Iris pigment epithelial cell (primary cell): ENCODE measurements at regions not wholly inside any gene's neighbourhood (a gene's known extent, or its start where the extent isn't known, plus 50 kb on each side); places are given as distances from the start of the nearest gene placed in this dataset.
"Not testable (repeated sequence)": the region's sequence is repeated elsewhere in the genome, so short reads cannot be mapped to it uniquely, and the experiment has no call there.

Experiments used
- DNase-seq: peaks from one replicate; pipeline ENCODE4 v3.0.0-alpha.2; 2011; ENCODE audit warnings: low read depth

- DNase-seq = no peak
Measured at GRCh38 chr17:33944826-33945225, 310.3 kb upstream of the CCL2 start.

DNA sequence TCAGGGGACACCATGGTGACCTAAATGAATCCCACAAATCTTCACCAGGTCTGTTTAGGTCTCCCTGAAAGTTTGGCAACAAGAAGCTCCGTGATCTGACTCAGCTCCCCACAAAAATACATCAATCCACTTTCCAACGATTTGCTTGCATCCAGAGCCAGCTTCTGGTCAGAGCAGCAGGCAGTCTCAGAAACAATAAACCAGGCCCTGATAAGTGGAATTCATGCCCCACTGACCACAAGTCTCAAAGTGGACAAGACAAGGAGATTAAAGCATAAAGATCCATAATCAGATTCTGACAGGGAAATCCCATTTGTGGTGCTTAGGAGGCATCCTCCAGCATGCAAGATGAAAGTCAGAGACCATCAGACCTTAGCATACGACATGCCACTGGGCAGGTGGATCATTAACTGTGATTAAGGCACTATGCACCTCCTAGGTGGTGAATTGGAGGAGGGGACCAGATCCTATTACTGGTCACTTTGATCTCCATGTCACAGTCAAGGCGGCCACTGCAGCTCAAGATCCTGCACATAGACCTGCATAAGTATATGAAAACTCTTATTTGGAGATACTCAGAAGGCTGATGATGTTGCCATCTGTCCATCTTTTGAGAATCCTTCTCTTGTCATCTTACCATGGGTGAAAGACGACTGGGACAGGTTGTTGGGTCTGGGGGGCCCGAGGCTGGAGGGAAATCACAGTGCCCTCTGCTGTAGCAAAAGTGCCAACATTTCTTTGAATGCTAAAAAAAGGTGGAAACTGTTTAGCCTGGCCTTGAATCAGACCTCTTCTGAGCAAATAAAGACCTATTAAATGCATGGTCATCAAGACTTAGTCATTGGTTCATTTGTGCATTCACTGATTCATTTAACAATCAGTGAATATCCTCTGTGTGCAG is 309.2 kb upstream of the CCL2 start:
- no peak for DNase-seq

- no peak for DNase-seq
Measured at GRCh38 chr17:33947762-33948161, 307.3 kb upstream of the CCL2 start.

GRCh38 chr17:33948309-33948708 is 306.8 kb upstream of the CCL2 start:
- DNase-seq = no peak

- no peak for DNase-seq
Measured at GRCh38 chr17:33949100-33949499, 306.0 kb upstream of the CCL2 start.

DNA sequence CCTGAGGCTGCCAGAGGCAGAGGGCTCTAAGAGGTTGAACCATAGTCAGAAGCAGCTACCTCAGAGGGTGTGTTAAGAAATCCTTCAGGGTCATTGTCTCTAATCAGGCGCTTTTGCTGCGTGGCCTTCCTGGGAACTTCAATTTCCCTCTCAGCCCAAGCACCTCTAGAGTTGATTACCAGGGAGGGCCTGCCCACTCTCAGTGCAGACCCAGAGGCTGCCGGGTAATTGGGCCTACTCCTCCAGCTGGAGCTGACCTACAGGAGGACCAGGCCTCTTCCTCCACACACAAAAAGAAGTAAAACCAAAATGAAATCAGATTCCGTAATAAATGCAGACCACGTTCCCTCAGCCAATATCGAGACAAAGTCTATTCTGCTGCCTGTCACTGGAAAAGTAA is 305.0 kb upstream of the CCL2 start:
- no peak for DNase-seq

DNA sequence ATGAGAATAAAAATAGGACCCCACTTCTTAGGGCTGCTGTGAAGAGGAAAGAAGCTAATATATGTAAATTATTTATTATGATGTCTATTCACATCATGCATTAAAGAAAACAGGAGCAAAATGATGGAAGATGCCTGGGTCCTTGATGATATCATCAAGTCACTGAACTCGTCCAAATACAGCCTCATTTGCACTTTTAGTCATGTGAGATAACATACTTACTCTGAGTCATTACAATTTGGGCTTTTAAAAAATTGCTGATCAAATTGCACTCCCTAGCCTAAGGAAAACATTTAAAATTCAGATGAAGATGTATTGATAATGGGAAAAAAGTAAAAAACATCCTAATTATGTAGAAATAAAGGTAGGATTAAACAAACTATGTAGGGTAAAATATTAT is 302.7 kb upstream of the CCL2 start:
- DNase-seq = no peak

DNA sequence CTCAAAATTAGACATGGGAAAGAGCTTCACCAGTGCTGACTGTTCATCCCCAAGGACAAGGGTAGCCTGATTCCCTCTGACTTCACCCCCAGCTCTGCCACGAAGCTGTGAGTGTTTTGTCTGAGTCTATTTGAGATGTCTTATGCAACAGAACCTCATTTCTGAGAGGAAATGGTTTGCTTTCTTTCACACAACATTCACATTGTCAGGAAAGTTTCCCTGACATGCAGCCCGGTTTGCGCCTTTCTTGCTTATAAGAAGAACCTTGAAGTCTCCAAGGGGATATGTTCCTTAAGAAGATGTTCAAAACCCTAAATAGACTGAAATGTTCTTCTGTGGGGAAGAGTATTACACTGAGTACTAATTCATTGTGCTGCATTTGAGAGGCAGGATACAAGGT is 300.5 kb upstream of the CCL2 start:
- DNase-seq = no peak

DNA sequence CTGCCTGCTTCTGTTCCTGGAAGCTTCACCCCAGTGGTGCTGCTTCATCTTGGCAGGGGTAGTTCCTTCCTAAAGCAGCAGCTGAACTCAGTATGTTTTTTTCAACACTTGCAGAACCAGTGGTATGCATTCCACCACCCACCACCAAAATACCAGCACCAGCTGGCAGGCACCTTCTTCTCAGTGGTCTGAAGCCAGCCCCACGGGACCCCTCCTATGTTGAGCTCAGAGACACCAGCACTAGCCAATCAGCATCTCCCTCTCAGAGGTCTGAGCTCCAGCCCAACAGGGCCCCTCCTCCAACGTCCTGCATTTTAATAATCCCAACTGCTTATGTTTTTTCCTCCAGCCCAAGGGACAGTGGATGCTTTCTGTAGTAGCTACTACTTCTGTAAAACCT is 299.6 kb upstream of the CCL2 start:
- no peak for DNase-seq

DNA sequence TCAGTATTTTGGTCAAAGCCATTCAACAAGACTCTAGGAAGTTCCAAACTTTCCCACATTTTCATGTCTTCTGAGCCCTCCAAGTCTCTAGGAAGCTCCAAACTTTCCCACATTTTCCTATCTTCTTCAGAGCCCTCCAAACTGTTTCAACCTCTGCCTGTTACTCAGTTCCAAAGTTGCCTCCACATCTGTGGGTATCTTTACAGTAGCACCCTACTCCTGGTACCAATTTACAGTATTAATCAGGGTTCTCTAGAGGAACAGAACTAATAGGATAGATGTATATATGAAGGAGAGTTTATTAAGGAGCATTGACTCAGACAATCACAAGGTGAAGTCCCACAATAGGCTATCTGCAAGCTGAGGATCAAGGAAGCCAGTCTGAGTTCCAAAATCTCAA is 296.0 kb upstream of the CCL2 start:
- not testable (repeated sequence) for DNase-seq

DNA sequence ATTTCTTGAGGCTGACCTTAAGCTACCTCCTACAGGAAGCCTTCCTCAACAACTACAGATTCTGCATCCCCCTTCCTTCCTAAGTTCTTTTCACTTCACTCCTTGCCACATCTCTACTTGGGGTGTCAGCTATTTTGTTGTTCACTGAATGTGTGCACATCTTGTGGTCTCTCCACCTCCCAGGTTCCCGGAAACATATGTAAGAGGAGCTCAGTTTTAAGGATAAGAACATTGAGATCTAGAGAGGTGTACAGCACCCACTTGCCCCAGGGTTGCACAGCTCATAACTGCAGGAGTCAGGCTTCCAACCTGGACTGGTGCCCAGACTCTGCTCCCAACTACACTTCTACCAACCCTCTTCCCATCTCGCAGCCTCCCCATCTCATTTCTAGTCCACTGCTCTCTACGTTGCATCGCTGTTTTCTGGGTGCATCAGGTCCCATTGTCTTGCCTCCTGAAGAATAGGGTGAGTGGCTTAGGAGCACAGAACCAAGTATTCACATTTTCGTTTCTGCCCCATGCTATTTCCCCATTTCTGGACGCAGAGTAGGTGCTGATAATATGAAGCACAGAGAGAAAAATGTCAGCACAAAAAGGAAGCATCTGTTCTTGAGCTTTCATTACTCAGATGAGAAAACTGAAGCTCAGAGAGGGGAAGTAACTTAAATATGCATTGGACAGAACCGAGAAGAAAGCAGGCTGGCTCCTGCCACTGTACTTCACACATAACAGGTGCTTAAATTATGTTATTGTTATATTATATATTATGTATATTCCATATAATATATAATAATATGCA is 292.0 kb upstream of the CCL2 start:
- no peak for DNase-seq

GRCh38 chr17:33964344-33964979 is 290.6 kb upstream of the CCL2 start:
- DNase-seq = no peak

DNA sequence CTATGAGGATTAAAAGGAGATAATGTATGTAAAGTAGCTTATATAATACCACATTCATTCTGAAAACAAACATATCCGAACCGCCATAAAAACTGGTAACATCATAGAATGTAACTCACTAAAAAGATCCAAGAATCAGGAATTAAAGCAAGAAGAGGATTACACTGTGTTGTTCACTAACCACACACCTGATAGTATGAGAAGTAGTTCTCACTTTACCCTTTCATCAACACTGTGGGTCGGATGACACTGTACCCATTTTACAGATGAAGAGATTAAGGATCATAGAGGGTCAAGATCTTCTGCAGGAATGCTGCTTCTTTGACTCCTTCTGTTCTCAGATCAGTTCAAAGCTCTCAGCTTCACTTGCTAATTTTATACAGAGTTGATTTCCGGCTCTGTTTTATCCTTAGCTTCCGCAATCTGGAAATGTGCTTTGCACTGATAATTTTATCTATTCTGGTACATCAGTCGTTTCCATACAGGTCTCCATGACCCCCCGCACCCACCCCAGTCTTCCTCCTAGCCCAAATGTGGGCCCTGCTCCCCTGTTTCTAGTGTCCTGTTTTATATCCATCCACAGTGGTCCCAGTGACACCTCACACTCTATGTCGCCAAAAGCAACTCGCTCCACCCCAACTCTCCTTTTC is 288.6 kb upstream of the CCL2 start:
- DNase-seq = no peak

GRCh38 chr17:33967608-33968349 is 287.3 kb upstream of the CCL2 start:
- no peak for DNase-seq

- no peak for DNase-seq
Measured at GRCh38 chr17:33968350-33969044, 286.6 kb upstream of the CCL2 start.

- no peak for DNase-seq
Measured at GRCh38 chr17:33970279-33970678, 284.8 kb upstream of the CCL2 start.

DNA sequence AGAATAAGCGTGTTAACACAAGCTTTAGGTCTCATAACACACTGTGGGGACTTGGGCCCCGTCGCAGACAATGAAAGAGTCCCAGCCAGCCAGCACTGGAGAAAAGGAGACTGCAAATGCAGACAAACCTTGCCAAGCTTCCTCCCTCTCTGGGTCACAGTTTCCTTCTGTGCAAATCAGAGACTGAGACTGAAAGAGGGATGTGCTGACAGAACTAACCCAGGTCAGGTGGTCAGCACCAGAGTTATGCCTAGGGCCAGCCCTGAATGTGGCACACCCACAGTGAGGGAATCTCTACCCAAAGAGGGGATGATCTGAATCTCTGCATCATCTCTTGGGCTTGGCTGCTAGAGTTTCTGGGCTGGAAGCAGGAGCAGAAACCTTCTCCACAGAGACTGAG is 282.3 kb upstream of the CCL2 start:
- DNase-seq = no peak

DNA sequence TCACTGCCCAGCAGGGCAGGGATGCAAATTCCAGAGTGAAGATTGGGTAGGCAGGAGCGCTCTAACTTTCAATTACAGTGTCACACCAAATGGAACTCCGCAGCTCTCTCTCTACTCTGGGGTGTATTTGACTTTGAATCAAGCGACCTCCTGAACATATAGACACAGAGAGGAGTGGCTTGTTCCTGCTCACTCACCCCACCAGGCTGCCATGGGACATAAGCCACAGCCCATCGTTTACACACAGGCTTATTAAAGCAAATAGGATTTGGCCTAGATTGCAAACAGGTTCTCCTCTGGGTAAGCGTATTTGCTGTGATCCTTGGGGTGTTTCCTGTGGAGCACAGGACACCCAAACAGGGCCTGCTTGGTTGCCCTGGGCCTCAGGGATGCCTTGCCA is 281.6 kb upstream of the CCL2 start:
- DNase-seq = no peak

DNA sequence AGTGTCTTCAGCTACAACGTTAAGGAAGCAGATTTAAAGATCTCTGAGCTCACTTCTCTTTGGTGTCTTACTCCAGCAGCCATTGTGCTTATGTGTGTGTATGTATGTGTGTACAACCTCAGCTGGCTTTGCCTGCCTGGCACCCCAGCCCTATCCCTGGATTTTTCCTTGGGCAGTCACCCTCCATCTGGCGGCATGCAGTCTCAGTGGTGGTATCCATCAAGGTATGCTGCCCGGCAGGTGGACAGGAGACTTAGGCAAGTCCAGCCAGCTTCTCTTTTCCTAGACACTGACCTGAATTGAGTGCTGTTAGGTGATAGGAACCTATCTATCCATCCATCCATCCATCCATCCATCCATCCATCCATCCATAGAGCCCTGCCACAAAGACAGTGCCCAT is 280.8 kb upstream of the CCL2 start:
- DNase-seq = no peak

GRCh38 chr17:33976831-33977230 is 278.3 kb upstream of the CCL2 start:
- no peak for DNase-seq
